ENCODE measurements at regions not wholly inside any gene's neighbourhood (a gene's known extent, or its start where the extent isn't known, plus 50 kb on each side); places are given as distances from the start of the nearest gene placed in this dataset.

DNA sequence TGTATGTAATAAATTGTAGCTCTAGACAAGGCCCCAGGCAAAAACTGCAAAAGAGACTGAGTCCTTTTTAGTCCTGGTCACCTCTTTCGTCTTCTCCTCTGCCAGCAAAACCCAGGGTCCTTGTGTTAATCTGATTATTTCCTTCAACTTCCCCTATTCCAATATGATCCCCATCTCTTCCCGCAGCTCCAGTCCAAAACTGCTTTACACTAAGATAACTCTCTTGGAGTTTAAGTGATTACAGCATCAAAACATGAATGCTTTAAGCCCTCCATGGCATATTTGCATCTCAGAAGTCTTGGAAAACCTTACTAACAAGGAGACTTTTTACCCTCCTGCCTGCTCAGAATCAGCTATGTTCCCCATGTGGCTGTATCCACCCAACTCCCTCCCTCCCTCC is 59.3 kb downstream of the MAGEA1 start:
- Histone ChIP-seq H3K14ac (ENCODE audit: low read length) (no peak overlapping the region), H3K27ac (replicated peaks; ENCODE audit: low read length) (no peak overlapping the region), H2BK12ac (ENCODE audit: low read length) (no peak overlapping the region), H3K4me3 (ENCODE audit: low read length in 2 of 2) (no peak overlapping the region), H3K9me3 (replicated peaks in 1 of 2; ENCODE audit: control insufficient read depth in 2 of 2, insufficient read depth in 1 of 2, low read depth in 1 of 2, low read length in 2 of 2) (no peaks in the 10 kb centered on the region), H3K27me3 (ENCODE audit: control insufficient read depth in 3 of 3, insufficient read depth in 3 of 3, low read depth in 1 of 3, low read length in 3 of 3) (peaks cover 0 to 49% (median 0%) of the 10 kb centered on the region in 3 experiments), H3K18ac (ENCODE audit: low read length) (no peak overlapping the region), H2BK120ac (ENCODE audit: low read depth, low read length) (no peak overlapping the region), H4K91ac (ENCODE audit: low read depth, low read length, poor library complexity) (no peak overlapping the region), H3K4me1 (ENCODE audit: control insufficient read depth in 2 of 2, insufficient read depth in 1 of 2, low read depth in 1 of 2, low read length in 2 of 2) (no peaks in the 10 kb centered on the region), H4K8ac (ENCODE audit: low read depth, low read length) (no peak overlapping the region), H3K79me1 (ENCODE audit: low read depth, low read length) (no peaks in the 10 kb centered on the region), H2AFZ (ENCODE audit: low read length) (no peak overlapping the region), H2BK5ac (ENCODE audit: low read length) (no peak overlapping the region), H3K4ac (ENCODE audit: low read length) (no peak overlapping the region), H2BK15ac (ENCODE audit: low read length) (no peak overlapping the region), H3K23ac (ENCODE audit: low read depth, low read length, poor library complexity) (no peak overlapping the region), H2AK5ac (ENCODE audit: low read depth, low read length) (no peak overlapping the region), H3K4me2 (ENCODE audit: insufficient read depth, low read length, poor library complexity, severe bottlenecking) (no peak overlapping the region), H3K36me3 (replicated peaks in 1 of 2; ENCODE audit: control insufficient read depth in 2 of 2, insufficient read depth in 2 of 2, low read length in 2 of 2) (no peaks in the 10 kb centered on the region), H3K9ac (ENCODE audit: low read depth, low read length, poor library complexity) (no peak overlapping the region)
- no CpG with 5 or more reads among the region's 2 CpGs for WGBS, 2 donors (ENCODE audit: extremely low coverage in 2 of 2, insufficient read length in 2 of 2, insufficient replicate concordance in 1 of 2)
- no peak for DNase-seq (ENCODE audit: low spot score)

Measured in neuronal stem cell (in vitro differentiated cells).